Endodermal cell (in vitro differentiated cells): ENCODE measurements at regions not wholly inside any gene's neighbourhood (a gene's known extent, or its start where the extent isn't known, plus 50 kb on each side); places are given as distances from the start of the nearest gene placed in this dataset.

Experiments
- DNase-seq: peaks from one replicate; pipeline ENCODE4 v3.0.0-alpha.2; 2017
- H3K27ac ChIP-seq: 2 replicates; pipeline ENCODE4 v1.5.1; 2013; ENCODE audit warnings: mild to moderate bottlenecking, low read depth, low read length, moderate library complexity
- H3K27me3 ChIP-seq: 2 replicates; pipeline ENCODE4 v1.6.1; 2013; ENCODE audit warnings: mild to moderate bottlenecking, low read length, moderate library complexity; ENCODE audit not compliant: insufficient read depth, control insufficient read depth, poor library complexity, severe bottlenecking
- H3K36me3 ChIP-seq: 2 replicates; pipeline ENCODE4 v1.7.0; 2013; ENCODE audit warnings: mild to moderate bottlenecking, low read length, moderate library complexity; ENCODE audit not compliant: control insufficient read depth, insufficient read depth
- H3K4me1 ChIP-seq: one replicate; pipeline ENCODE4 v1.7.0; 2013; ENCODE audit warnings: low read length; ENCODE audit not compliant: control insufficient read depth, insufficient read depth
- H3K4me3 ChIP-seq: 2 replicates; pipeline ENCODE4 v1.5.1; 2013; ENCODE audit warnings: mild to moderate bottlenecking, low read length, moderate library complexity
- H3K9ac ChIP-seq: 2 replicates; pipeline ENCODE4 v1.6.1; 2013; ENCODE audit warnings: mild to moderate bottlenecking, low read length, moderate library complexity; ENCODE audit not compliant: poor library complexity, severe bottlenecking; ENCODE audit errors: extremely low read depth
- H3K9me3 ChIP-seq: 2 replicates; pipeline ENCODE4 v1.6.1; 2013; ENCODE audit warnings: mild to moderate bottlenecking, low read length, moderate library complexity; ENCODE audit not compliant: control insufficient read depth
- H3K27ac Mint-ChIP-seq: 2 replicates; pipeline ENCODE4 v1.8.0; 2020; ENCODE audit warnings: mixed read lengths
- H3K27me3 Mint-ChIP-seq: 2 replicates; pipeline ENCODE4 v1.8.0; 2021; ENCODE audit warnings: mild to moderate bottlenecking, mixed read lengths; ENCODE audit not compliant: insufficient read depth
- H3K36me3 Mint-ChIP-seq: 2 replicates; pipeline ENCODE4 v1.8.0; 2020; ENCODE audit warnings: low read depth, mixed read lengths
- H3K4me1 Mint-ChIP-seq: 2 replicates; pipeline ENCODE4 v1.8.0; 2020; ENCODE audit warnings: mixed read lengths
- H3K4me3 Mint-ChIP-seq: 2 replicates; pipeline ENCODE4 v1.8.0; 2020; ENCODE audit warnings: mild to moderate bottlenecking, moderate library complexity, mixed read lengths
- H3K9me3 Mint-ChIP-seq: 2 replicates; pipeline ENCODE4 v1.8.0; 2020; ENCODE audit warnings: mild to moderate bottlenecking, mixed read lengths
- WGBS, 2 experiments: methylation state at CpG; one replicate each; pipeline versions ENCODE4 v1.1.5 to v1.1.7; 2013; ENCODE audit warnings: missing lambda C conversion rate in 2 of 2, mixed read lengths in 1 of 2; ENCODE audit not compliant: insufficient coverage in 1 of 2, insufficient read length in 1 of 2; 5-methylcytosine and 5-hydroxymethylcytosine counted together
- TF ChIP-seq, protein P1 (sequence below): fragments of 200-600 bp; sonication (generic); conservative IDR thresholded peaks from 2 replicates; pipeline ENCODE4 v1.5.0; 2021; ENCODE audit warnings: antibody characterized with exemption, mild to moderate bottlenecking

DNA sequence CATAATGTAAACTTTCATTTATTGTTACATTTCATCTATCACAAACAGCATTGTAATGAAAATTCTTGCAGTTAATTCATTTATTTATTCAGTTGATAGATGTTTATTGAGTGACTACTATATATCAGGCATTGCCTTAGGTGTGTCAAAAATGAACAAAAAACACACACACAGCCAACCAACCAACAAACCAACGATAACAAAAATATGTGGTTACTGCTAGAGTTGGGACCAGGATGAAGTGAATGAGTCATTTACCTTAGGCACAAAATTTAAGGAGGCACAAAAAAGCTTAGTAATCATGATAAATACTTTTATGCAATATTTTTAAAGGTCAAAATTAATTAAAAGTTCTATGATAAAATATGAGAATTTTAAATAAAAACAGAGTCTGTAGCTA is 223.4 kb downstream of the CSNK1G3 start:
- DNase-seq: no peak
- H3K36me3 Mint-ChIP-seq: peaks cover 5% of the 10 kb centered on the region
- peaks cover 36% of the 10 kb centered on the region for H3K9me3 Mint-ChIP-seq
- TF ChIP-seq, protein P1, sequence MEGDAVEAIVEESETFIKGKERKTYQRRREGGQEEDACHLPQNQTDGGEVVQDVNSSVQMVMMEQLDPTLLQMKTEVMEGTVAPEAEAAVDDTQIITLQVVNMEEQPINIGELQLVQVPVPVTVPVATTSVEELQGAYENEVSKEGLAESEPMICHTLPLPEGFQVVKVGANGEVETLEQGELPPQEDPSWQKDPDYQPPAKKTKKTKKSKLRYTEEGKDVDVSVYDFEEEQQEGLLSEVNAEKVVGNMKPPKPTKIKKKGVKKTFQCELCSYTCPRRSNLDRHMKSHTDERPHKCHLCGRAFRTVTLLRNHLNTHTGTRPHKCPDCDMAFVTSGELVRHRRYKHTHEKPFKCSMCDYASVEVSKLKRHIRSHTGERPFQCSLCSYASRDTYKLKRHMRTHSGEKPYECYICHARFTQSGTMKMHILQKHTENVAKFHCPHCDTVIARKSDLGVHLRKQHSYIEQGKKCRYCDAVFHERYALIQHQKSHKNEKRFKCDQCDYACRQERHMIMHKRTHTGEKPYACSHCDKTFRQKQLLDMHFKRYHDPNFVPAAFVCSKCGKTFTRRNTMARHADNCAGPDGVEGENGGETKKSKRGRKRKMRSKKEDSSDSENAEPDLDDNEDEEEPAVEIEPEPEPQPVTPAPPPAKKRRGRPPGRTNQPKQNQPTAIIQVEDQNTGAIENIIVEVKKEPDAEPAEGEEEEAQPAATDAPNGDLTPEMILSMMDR: no peak
- no peaks in the 10 kb centered on the region for H3K4me1 ChIP-seq
- H3K27ac Mint-ChIP-seq: no peak overlapping the region
- no peaks in the 10 kb centered on the region for H3K27me3 ChIP-seq
- no peaks in the 10 kb centered on the region for H3K36me3 ChIP-seq
- no peak overlapping the region for H3K4me3 Mint-ChIP-seq
- no peaks in the 10 kb centered on the region for H3K27me3 Mint-ChIP-seq
- no CpG with 5 or more reads among the region's 1 CpG for WGBS, 2 experiments
- no peak overlapping the region for H3K9ac ChIP-seq
- H3K27ac ChIP-seq: no peak overlapping the region
- H3K9me3 ChIP-seq: peaks cover 30% of the 10 kb centered on the region
- no peaks in the 10 kb centered on the region for H3K4me1 Mint-ChIP-seq
- no peak overlapping the region for H3K4me3 ChIP-seq

DNA sequence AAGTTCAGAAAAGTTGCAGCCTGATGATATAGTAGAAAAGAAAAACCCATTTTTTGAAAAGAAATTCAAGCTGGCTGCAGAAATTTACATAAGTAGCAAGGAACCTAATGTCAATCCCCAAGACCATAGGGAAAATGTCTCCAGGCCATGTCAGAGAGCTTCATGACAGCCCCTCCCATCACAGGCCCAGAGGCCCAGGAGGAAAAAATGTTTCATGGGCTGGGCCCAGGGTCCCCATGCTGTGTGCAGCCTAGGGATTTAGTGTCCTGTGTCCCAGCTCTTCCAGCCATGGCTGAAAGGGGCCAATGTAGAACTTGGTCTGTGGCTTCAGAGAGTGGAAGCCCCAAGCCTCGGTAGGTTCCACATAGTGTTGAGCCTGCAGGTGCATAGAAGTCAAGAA is 220.3 kb downstream of the CSNK1G3 start:
- H3K4me1 ChIP-seq: no peaks in the 10 kb centered on the region
- H3K9me3 ChIP-seq: peaks cover 35% of the 10 kb centered on the region
- H3K27ac ChIP-seq: no peak overlapping the region
- H3K27me3 ChIP-seq: no peaks in the 10 kb centered on the region
- Mint-ChIP-seq H3K4me1 (no peaks in the 10 kb centered on the region), H3K9me3 (peaks cover 59% of the 10 kb centered on the region), H3K36me3 (peaks cover 5% of the 10 kb centered on the region), H3K27me3 (no peaks in the 10 kb centered on the region), H3K27ac (no peak overlapping the region), H3K4me3 (no peak overlapping the region)
- no peaks in the 10 kb centered on the region for H3K36me3 ChIP-seq
- 93 to 100% methylated on average over 1 of the region's 1 CpG for WGBS, 2 experiments
- TF ChIP-seq, protein P1: no peak
- no peak overlapping the region for H3K9ac ChIP-seq
- DNase-seq: no peak
- H3K4me3 ChIP-seq: no peak overlapping the region

DNA sequence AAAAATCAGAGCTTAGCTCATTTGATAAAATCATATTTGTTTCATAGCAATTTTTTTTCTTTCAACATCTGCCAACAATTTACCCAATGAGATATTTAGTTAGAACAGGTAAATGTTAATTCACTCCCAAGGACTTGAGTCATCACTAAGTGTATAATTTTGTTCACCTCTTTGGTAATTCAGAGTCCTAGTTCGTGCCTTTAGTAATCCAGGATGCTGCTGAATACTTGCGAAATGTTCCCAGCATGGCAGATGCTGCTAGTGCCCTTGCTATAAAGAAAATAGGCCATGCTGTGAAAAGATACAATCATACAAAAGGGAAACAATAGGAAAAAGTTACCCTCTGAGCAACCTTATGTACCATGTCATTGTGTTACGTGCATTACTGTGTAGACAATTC is 210.5 kb downstream of the CSNK1G3 start:
- H3K36me3 Mint-ChIP-seq: no peaks in the 10 kb centered on the region
- no peak overlapping the region for H3K27ac ChIP-seq
- H3K4me3 ChIP-seq: no peak overlapping the region
- no peak overlapping the region for H3K9ac ChIP-seq
- no peaks in the 10 kb centered on the region for H3K36me3 ChIP-seq
- peaks cover 5% of the 10 kb centered on the region for H3K9me3 ChIP-seq
- TF ChIP-seq, protein P1: no peak
- H3K27ac Mint-ChIP-seq: no peak overlapping the region
- H3K4me1 ChIP-seq: no peaks in the 10 kb centered on the region
- no peaks in the 10 kb centered on the region for H3K4me1 Mint-ChIP-seq
- H3K9me3 Mint-ChIP-seq: peaks cover 2% of the 10 kb centered on the region
- no peak for DNase-seq
- H3K27me3 Mint-ChIP-seq: no peaks in the 10 kb centered on the region
- 83 to 90% methylated on average over 2 to 3 of the region's 3 CpGs for WGBS, 2 experiments
- H3K4me3 Mint-ChIP-seq: no peak overlapping the region
- H3K27me3 ChIP-seq: no peaks in the 10 kb centered on the region
